OCI-LY3 (cell line): ENCODE measurements at regions not wholly inside any gene's neighbourhood (a gene's known extent, or its start where the extent isn't known, plus 50 kb on each side); places are given as distances from the start of the nearest gene placed in this dataset.

ENCODE experiments used
- CTCF ChIP-seq: fragments of 200-600, 300-600 bp; sonication (generic); IDR thresholded peaks from 2 replicates; pipeline ENCODE4 v1.5.1; 2014; ENCODE audit warnings: antibody characterized with exemption, low read length, low read depth
- EZH2phosphoT487 ChIP-seq: fragments of 200-600 bp; shearing (Covaris generic); IDR thresholded peaks from 2 replicates; pipeline ENCODE4 v1.6.1; 2018; ENCODE audit warnings: antibody characterized with exemption, mixed run types, low read depth

GRCh38 chr4:43341741-43342140 is 449.2 kb downstream of the GRXCR1 start:
- TF ChIP-seq CTCF, result no peak
- TF ChIP-seq EZH2phosphoT487, result no peak
